RWPE2 (cell line): ENCODE measurements at regions not wholly inside any gene's neighbourhood (a gene's known extent, or its start where the extent isn't known, plus 50 kb on each side); places are given as distances from the start of the nearest gene placed in this dataset.

Source experiments
- ATAC-seq: fragments of 200-7000 bp; cut with Tn5 transposase; 3 replicates; pipeline ENCODE4 v1.9.1; 2021; ENCODE audit warnings: low read depth
- DNase-seq: peaks from one replicate; pipeline ENCODE4 v3.0.0-alpha.2; 2020; ENCODE audit warnings: low spot score
- H3K27ac ChIP-seq: fragments of 450-650 bp; 2 replicates; pipeline ENCODE4 v1.5.1; 2017; ENCODE audit warnings: mild to moderate bottlenecking; ENCODE audit not compliant: poor library complexity, severe bottlenecking
- H3K27me3 ChIP-seq: fragments of 250-450 bp; sonication (Bioruptor Pico); 2 replicates; pipeline ENCODE4 v1.5.1; 2021; ENCODE audit warnings: mild to moderate bottlenecking, moderate library complexity; ENCODE audit not compliant: insufficient read depth, poor library complexity, severe bottlenecking
- H3K36me3 ChIP-seq: fragments of 250-450 bp; sonication (Bioruptor Pico); 2 replicates; pipeline ENCODE4 v1.5.1; 2020; ENCODE audit warnings: low read depth, mild to moderate bottlenecking, moderate library complexity
- H3K4me1 ChIP-seq: fragments of 250-450 bp; sonication (Bioruptor Pico); 2 replicates; pipeline ENCODE4 v1.5.1; 2021; ENCODE audit warnings: mild to moderate bottlenecking, moderate library complexity; ENCODE audit not compliant: insufficient read depth, poor library complexity, severe bottlenecking
- H3K4me3 ChIP-seq: fragments of 250-450 bp; sonication (Bioruptor Pico); 2 replicates; pipeline ENCODE4 v1.5.1; 2021; ENCODE audit warnings: mild to moderate bottlenecking, moderate library complexity; ENCODE audit not compliant: severe bottlenecking
- H3K9me3 ChIP-seq: fragments of 250-450 bp; sonication (Bioruptor Pico); 2 replicates; pipeline ENCODE4 v1.5.1; 2021; ENCODE audit warnings: mild to moderate bottlenecking, moderate library complexity; ENCODE audit not compliant: severe bottlenecking
- TF ChIP-seq, protein P1 (sequence below): fragments of 450-650 bp; IDR thresholded peaks from one replicate; pipeline ENCODE4 v1.5.1; 2017; ENCODE audit warnings: mild to moderate bottlenecking, moderate library complexity; ENCODE audit not compliant: poor library complexity, severe bottlenecking

DNA sequence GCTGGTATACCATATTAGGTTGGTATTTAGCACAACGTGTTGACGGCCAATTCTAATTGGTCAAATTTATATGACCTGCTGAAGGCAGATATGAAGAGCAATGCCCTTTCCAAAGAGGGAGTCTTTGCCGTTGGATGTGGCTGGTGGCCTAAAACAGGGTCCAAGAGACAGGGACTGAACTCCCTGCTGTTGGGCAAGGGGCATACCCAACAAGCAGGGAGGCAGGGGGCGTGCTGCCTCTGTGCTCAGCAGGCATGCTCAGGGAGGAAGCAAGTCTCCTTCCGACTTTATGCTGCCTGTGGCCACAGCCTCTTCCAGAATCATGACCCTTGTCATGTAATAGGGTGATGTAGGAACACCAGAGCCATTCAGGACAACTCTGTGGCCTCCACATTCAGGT, 167.7 kb upstream of the NPVF start:
- H3K36me3 ChIP-seq = no peaks in the 10 kb centered on the region
- TF ChIP-seq, protein P1, sequence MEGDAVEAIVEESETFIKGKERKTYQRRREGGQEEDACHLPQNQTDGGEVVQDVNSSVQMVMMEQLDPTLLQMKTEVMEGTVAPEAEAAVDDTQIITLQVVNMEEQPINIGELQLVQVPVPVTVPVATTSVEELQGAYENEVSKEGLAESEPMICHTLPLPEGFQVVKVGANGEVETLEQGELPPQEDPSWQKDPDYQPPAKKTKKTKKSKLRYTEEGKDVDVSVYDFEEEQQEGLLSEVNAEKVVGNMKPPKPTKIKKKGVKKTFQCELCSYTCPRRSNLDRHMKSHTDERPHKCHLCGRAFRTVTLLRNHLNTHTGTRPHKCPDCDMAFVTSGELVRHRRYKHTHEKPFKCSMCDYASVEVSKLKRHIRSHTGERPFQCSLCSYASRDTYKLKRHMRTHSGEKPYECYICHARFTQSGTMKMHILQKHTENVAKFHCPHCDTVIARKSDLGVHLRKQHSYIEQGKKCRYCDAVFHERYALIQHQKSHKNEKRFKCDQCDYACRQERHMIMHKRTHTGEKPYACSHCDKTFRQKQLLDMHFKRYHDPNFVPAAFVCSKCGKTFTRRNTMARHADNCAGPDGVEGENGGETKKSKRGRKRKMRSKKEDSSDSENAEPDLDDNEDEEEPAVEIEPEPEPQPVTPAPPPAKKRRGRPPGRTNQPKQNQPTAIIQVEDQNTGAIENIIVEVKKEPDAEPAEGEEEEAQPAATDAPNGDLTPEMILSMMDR = no peak
- peaks cover 26% of the 10 kb centered on the region for H3K27me3 ChIP-seq
- H3K4me1 ChIP-seq = no peaks in the 10 kb centered on the region
- ATAC-seq = no peak
- DNase-seq = no peak
- no peaks in the 10 kb centered on the region for H3K9me3 ChIP-seq
- H3K4me3 ChIP-seq = no peak overlapping the region
- no peak overlapping the region for H3K27ac ChIP-seq

DNA sequence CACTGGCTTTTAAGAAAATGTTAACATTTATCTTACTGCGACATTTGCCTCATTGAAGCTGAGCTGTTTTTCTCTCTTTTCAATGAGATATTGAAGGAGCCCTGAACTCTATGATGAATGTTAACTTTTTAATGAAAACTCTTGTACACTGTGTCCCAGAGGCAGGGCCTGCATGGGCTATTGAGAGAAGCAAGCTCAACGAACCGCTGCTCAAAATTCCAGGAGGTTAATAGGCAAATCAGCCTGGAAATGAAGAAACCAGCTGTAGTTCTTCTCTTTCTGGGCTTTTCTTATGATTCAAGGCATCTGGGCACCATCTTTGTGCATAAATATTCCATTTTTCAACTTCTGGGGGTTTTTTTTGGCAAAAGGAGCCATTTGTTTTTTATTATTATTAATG, 168.4 kb upstream of the NPVF start:
- no peak for ATAC-seq

DNA sequence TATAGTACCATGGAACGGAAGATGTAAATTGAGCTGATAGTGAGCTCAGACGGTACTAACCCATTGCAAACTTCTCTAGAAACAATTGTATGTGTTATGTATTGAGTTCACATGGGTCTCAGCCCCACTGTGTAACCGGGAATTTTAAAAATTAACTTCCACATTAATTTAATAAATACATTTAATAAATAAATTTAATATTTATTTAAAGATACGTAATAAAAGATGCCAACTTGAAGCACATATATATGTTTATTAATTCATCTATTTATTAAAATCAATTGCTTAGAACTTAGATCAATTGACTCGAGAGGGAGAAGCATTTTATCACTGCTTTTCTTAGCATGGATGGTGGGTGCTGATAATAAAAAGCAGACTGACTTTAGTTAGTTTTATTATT, 170.1 kb upstream of the NPVF start:
- TF ChIP-seq, protein P1 = no peak
- peaks cover 18% of the 10 kb centered on the region for H3K27me3 ChIP-seq
- no peaks in the 10 kb centered on the region for H3K36me3 ChIP-seq
- H3K4me3 ChIP-seq = no peak overlapping the region
- no peak overlapping the region for H3K27ac ChIP-seq
- H3K4me1 ChIP-seq = no peaks in the 10 kb centered on the region
- ATAC-seq (no peak), DNase-seq (no peak)
- no peaks in the 10 kb centered on the region for H3K9me3 ChIP-seq

More for the DNA sequence above, 168.4 kb upstream of the NPVF start:
- no peaks in the 10 kb centered on the region for H3K36me3 ChIP-seq
- H3K27ac ChIP-seq = no peak overlapping the region
- no peaks in the 10 kb centered on the region for H3K9me3 ChIP-seq
- H3K4me1 ChIP-seq = no peaks in the 10 kb centered on the region
- H3K27me3 ChIP-seq = peaks cover 22% of the 10 kb centered on the region
- no peak for DNase-seq
- TF ChIP-seq, protein P1 = no peak
- H3K4me3 ChIP-seq = no peak overlapping the region

DNA sequence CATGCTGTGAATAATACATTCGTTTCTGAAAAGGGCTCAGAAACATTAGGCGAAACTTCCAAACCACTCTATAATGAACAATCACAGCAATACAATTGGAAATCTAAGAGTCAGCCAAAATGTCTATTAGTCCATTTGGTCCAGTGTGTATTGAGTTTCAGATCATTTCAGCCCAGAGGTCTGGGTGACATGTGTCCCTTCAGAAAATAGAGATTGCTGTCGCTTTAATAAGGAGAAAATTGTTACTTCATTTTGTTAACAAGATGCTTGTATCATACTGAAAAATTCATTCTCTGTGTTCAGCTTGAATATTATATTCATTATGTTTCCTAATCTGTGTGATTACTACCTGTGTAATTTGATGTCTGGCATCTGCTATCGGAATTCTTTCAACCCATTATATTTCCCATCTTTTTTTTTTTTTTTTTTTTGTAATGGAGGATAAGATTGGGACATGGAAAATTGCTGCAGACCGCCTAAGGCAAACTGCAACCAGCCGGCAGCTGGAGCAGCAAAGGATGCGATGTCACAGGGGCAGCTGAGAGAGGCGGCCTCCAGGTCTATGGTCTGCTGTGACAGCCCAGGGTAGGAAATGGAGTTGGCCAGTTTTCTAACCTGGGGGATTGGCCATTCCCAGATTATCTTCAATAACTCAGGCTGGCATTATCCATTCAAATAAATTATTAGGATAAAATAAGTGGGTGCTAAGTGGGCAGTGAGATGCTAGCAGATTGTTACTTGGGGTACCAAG, 170.9 kb upstream of the NPVF start:
- Histone ChIP-seq H3K9me3 (no peaks in the 10 kb centered on the region), H3K27me3 (peaks cover 12% of the 10 kb centered on the region)
- TF ChIP-seq, protein P1 = no peak

DNA sequence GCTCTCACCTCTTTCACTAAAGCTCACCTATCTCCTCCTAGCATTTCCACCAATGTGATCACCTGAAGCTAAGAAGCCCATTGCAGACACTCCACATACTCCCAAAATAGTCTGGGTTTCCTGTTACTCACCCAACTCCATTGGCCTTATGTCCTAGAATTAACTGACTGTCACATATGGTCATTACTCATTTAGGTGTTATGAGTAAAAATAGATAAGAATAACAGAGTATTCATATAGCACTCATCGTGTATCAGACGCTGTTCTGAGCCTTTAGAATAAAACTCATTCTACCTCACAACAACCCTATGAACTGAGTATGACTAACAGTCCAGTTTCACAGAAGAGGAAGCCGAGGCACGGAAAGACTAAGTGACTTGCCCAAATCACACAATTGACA, 174.2 kb upstream of the NPVF start:
- no peaks in the 10 kb centered on the region for H3K4me1 ChIP-seq
- no peak overlapping the region for H3K27ac ChIP-seq
- peaks cover 7% of the 10 kb centered on the region for H3K27me3 ChIP-seq
- ATAC-seq = no peak
- H3K9me3 ChIP-seq = no peaks in the 10 kb centered on the region
- TF ChIP-seq, protein P1 = no peak
- DNase-seq = no peak
- no peak overlapping the region for H3K4me3 ChIP-seq
- H3K36me3 ChIP-seq = no peaks in the 10 kb centered on the region

More for the DNA sequence above, 170.9 kb upstream of the NPVF start:
- DNase-seq (no peak), ATAC-seq (no peak)
- Histone ChIP-seq H3K4me1 (no peaks in the 10 kb centered on the region), H3K36me3 (no peaks in the 10 kb centered on the region), H3K27ac (no peak overlapping the region), H3K4me3 (no peak overlapping the region)
